Neural cell (in vitro differentiated cells): ENCODE measurements at regions not wholly inside any gene's neighbourhood (a gene's known extent, or its start where the extent isn't known, plus 50 kb on each side); places are given as distances from the start of the nearest gene placed in this dataset.
"Not testable (repeated sequence)": the region's sequence is repeated elsewhere in the genome, so short reads cannot be mapped to it uniquely, and the experiment has no call there.

Experiments
- H2AFZ ChIP-seq: fragments of 200-600, 300-800 bp; sonication (generic), shearing (Covaris generic); 2 replicates; pipeline ENCODE4 v1.6.0; 2014; ENCODE audit warnings: low read depth, mild to moderate bottlenecking, antibody characterized with exemption, low read length, moderate library complexity
- H3F3A ChIP-seq: fragments of 200-600 bp; shearing (Covaris generic); 2 replicates; pipeline ENCODE4 v1.6.1; 2016; ENCODE audit warnings: mild to moderate bottlenecking, moderate library complexity, mixed read lengths, antibody characterized with exemption, low read length; ENCODE audit not compliant: insufficient read depth, poor library complexity, severe bottlenecking
- H3K27ac ChIP-seq: fragments of 200-600, 300-800 bp; sonication (generic), shearing (Covaris generic); 2 replicates; pipeline ENCODE4 v1.5.1; 2014; ENCODE audit warnings: mild to moderate bottlenecking, low read length, moderate library complexity
- H3K27me3 ChIP-seq: fragments of 300-800, 200-600 bp; sonication (generic), shearing (Covaris generic); 2 replicates; pipeline ENCODE4 v1.6.0; 2014; ENCODE audit warnings: mild to moderate bottlenecking, low read depth, low read length, moderate library complexity; ENCODE audit not compliant: insufficient read depth
- H3K36me3 ChIP-seq: fragments of 300-800, 200-600 bp; sonication (generic), shearing (Covaris generic); 2 replicates; pipeline ENCODE4 v1.5.1; 2014; ENCODE audit warnings: mild to moderate bottlenecking, antibody characterized with exemption, low read length, moderate library complexity; ENCODE audit not compliant: insufficient read depth
- H3K4me2 ChIP-seq: fragments of 300-800, 200-600 bp; sonication (generic), shearing (Covaris generic); 2 replicates; pipeline ENCODE4 v1.6.0; 2014; ENCODE audit warnings: mild to moderate bottlenecking, low read length
- H3K4me3 ChIP-seq: fragments of 300-800, 200-600 bp; sonication (generic), shearing (Covaris generic); 2 replicates; pipeline ENCODE4 v1.5.1; 2014; ENCODE audit warnings: mild to moderate bottlenecking, low read length, moderate library complexity
- H3K79me2 ChIP-seq: fragments of 200-600 bp; shearing (Covaris generic); replicated peaks from 2 replicates; pipeline ENCODE4 v1.6.0; 2014; ENCODE audit warnings: mild to moderate bottlenecking, low read length, moderate library complexity; ENCODE audit not compliant: insufficient read depth
- H3K9ac ChIP-seq: fragments of 300-800, 200-600 bp; sonication (generic), shearing (Covaris generic); 2 replicates; pipeline ENCODE4 v1.6.1; 2016; ENCODE audit warnings: mild to moderate bottlenecking, low read length, mixed read lengths
- H3K9me2 ChIP-seq: fragments of 200-600 bp; shearing (Covaris generic); 2 replicates; pipeline ENCODE4 v1.6.1; 2016; ENCODE audit warnings: mild to moderate bottlenecking, low read length, mixed read lengths; ENCODE audit not compliant: insufficient read depth
- H3K9me3 ChIP-seq: fragments of 200-600, 300-800 bp; sonication (generic), shearing (Covaris generic); 2 replicates; pipeline ENCODE4 v1.6.1; 2016; ENCODE audit warnings: mild to moderate bottlenecking, mixed run types, low read length, moderate library complexity, mixed read lengths
- H4K20me1 ChIP-seq: fragments of 200-600 bp; shearing (Covaris generic); 2 replicates; pipeline ENCODE4 v1.6.1; 2016; ENCODE audit warnings: mild to moderate bottlenecking, mixed run types; ENCODE audit not compliant: insufficient read depth
- CTCF ChIP-seq: fragments of 450-650 bp; IDR thresholded peaks from 2 replicates; pipeline ENCODE4 v1.5.1; 2014; ENCODE audit warnings: antibody characterized with exemption, mild to moderate bottlenecking, moderate library complexity; ENCODE audit not compliant: poor library complexity, severe bottlenecking
- EP300 ChIP-seq: fragments of 450-650 bp; conservative IDR thresholded peaks from 2 replicates; pipeline ENCODE4 v1.6.1; 2014; ENCODE audit warnings: antibody characterized with exemption, mild to moderate bottlenecking, moderate library complexity; ENCODE audit not compliant: poor library complexity, severe bottlenecking
- POLR2AphosphoS5 ChIP-seq: IDR thresholded peaks from 2 replicates; pipeline ENCODE4 v1.6.1; 2012
- TAF1 ChIP-seq: IDR thresholded peaks from 2 replicates; pipeline ENCODE4 v1.6.1; 2012; ENCODE audit warnings: low read depth

GRCh38 chr9:90697808-90698207 is 55.2 kb upstream of the DIRAS2 start:
- Histone ChIP-seq H3K9ac (no peak overlapping the region), H3K79me2 (no peaks in the 10 kb centered on the region), H3K9me2 (no peaks in the 10 kb centered on the region), H3K9me3 (no peaks in the 10 kb centered on the region), H2AFZ (no peak overlapping the region), H3K4me2 (no peak overlapping the region), H3K27me3 (no peaks in the 10 kb centered on the region), H3K27ac (no peak overlapping the region), H4K20me1 (no peaks in the 10 kb centered on the region), H3K4me3 (no peak overlapping the region), H3F3A (no peaks in the 10 kb centered on the region), H3K36me3 (no peaks in the 10 kb centered on the region)
- TF ChIP-seq POLR2AphosphoS5, result no peak
- no peak for TF ChIP-seq CTCF
- no peak for TF ChIP-seq TAF1
- no peak for TF ChIP-seq EP300

GRCh38 chr9:90694187-90694586 is 51.6 kb upstream of the DIRAS2 start:
- H3K9me2 ChIP-seq, H3K79me2 ChIP-seq, H2AFZ ChIP-seq, H3K27ac ChIP-seq, H3F3A ChIP-seq, H3K27me3 ChIP-seq, H3K36me3 ChIP-seq, H3K4me3 ChIP-seq, H3K4me2 ChIP-seq, H3K9me3 ChIP-seq, H3K9ac ChIP-seq, H4K20me1 ChIP-seq: not testable (repeated sequence)
